Ectodermal cell (in vitro differentiated cells): ENCODE measurements at regions not wholly inside any gene's neighbourhood (a gene's known extent, or its start where the extent isn't known, plus 50 kb on each side); places are given as distances from the start of the nearest gene placed in this dataset.

ENCODE experiments used
- H3K27ac ChIP-seq: 2 replicates; pipeline ENCODE4 v1.7.0; 2013; ENCODE audit warnings: mild to moderate bottlenecking, low read depth, low read length; ENCODE audit not compliant: insufficient read depth, poor library complexity, severe bottlenecking
- H3K27me3 ChIP-seq: 2 replicates; pipeline ENCODE4 v1.7.0; 2013; ENCODE audit warnings: mild to moderate bottlenecking, low read length; ENCODE audit not compliant: insufficient read depth, control insufficient read depth, poor library complexity, severe bottlenecking
- H3K36me3 ChIP-seq: one replicate; pipeline ENCODE4 v1.7.0; 2013; ENCODE audit warnings: low read length; ENCODE audit not compliant: control insufficient read depth, insufficient read depth
- H3K4me1 ChIP-seq: one replicate; pipeline ENCODE4 v1.7.0; 2013; ENCODE audit warnings: low read length; ENCODE audit not compliant: control insufficient read depth, insufficient read depth
- H3K4me3 ChIP-seq: 2 replicates; pipeline ENCODE4 v1.7.0; 2013; ENCODE audit warnings: low read depth, low read length, control low read depth; ENCODE audit not compliant: insufficient read depth
- H3K9me3 ChIP-seq: 2 replicates; pipeline ENCODE4 v1.7.0; 2013; ENCODE audit warnings: mild to moderate bottlenecking, low read length, moderate library complexity; ENCODE audit not compliant: control insufficient read depth
- WGBS, 2 experiments: methylation state at CpG; one replicate each; pipeline ENCODE4 v1.1.7; 2013; ENCODE audit warnings: missing lambda C conversion rate in 2 of 2; 5-methylcytosine and 5-hydroxymethylcytosine counted together

DNA sequence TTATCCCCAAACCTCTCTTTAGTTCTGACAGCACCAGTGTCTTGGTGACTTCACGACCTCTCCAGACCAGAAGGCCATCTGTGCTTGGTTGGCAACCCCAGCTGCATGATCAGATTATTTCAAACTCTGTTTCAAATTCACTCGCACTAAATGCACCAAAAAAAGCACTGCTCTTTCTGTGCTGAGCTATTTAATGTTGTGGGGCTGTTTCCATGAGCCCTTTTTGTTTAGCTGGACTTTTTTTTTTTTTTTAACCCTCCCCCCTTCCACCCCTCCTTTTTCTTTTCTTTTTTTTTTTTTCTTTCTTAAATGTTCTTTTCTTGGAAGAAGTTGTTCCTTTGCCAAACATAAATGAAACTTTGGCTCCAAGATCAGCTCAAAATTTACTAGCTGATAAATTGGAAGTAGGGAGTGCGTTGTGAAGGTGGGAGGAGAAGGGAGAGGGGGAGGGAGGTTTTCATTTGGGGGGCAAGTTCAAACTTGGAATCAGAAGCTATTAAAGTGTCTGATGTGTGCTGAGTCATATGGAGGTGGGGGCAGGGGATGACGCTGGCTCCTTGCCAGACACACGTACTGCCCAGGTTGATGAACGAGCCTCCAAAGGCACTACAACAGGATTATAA lies 543.0 kb upstream of the TNP1 start:
- 81 to 86% methylated on average over 6 of the region's 6 CpGs for WGBS, 2 experiments
- Histone ChIP-seq H3K27me3 (no peaks in the 10 kb centered on the region), H3K9me3 (no peaks in the 10 kb centered on the region), H3K4me1 (no peaks in the 10 kb centered on the region), H3K27ac (no peak overlapping the region), H3K4me3 (no peak overlapping the region), H3K36me3 (no peaks in the 10 kb centered on the region)

- Histone ChIP-seq H3K4me3 (no peak overlapping the region), H3K27ac (no peak overlapping the region), H3K9me3 (no peaks in the 10 kb centered on the region), H3K36me3 (no peaks in the 10 kb centered on the region), H3K27me3 (no peaks in the 10 kb centered on the region), H3K4me1 (no peaks in the 10 kb centered on the region)
- 92 to 96% methylated on average over 1 to 2 of the region's 3 CpGs for WGBS, 2 experiments
These were observed 542.3 kb upstream of the TNP1 start for GRCh38 chr2:217402144-217402543.

- Histone ChIP-seq H3K4me3 (no peak overlapping the region), H3K4me1 (no peaks in the 10 kb centered on the region), H3K36me3 (no peaks in the 10 kb centered on the region), H3K27me3 (no peaks in the 10 kb centered on the region), H3K27ac (no peak overlapping the region), H3K9me3 (no peaks in the 10 kb centered on the region)
- 91 to 97% methylated on average over 4 of the region's 5 CpGs for WGBS, 2 experiments
These were observed 539.4 kb upstream of the TNP1 start for GRCh38 chr2:217399291-217399690.

DNA sequence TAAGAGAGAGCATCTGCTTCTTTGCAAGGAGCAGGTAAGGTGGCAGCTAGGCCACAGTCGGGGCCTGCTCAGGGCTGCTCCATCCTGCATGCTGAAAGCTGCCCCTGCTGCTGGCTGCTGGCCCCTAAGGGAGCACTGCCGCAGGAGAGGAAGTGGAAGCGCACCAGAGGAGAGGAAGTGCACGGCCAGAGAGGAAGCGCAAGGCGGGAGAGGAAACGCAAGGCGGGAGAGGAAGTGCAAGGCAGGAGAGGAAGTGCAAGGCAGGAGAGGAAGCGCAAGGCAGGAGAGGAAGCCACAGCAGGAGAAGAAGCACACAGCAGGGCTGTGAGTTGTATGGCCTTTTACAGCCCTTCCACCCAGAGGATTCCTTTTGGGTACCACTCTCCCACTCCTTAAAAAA lies 539.0 kb upstream of the TNP1 start:
- 90% methylated on average over 9 of the region's 9 CpGs for WGBS, 2 experiments
- H3K27ac ChIP-seq: no peak overlapping the region

DNA sequence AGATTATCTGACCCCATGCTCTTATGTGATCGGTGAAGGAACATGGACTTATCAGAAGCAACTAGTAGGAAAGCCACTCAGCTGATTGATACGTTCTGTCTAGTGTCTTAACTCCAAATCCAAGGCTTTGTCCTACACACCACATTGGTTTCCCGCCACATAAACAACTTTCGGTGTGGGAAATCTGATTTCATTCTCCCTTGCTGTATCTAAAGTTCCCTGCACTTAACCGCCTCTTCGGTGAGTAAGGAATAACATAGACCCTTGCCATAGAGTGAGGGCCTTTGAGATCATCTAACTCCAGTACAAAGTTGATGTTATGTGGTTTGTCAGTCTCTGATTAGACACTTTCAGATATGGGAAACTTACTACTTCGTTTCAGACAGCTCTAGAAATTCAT lies 538.2 kb upstream of the TNP1 start:
- H3K4me1 ChIP-seq: no peaks in the 10 kb centered on the region
- 94 to 98% methylated on average over 6 to 7 of the region's 7 CpGs for WGBS, 2 experiments
- no peaks in the 10 kb centered on the region for H3K27me3 ChIP-seq
- H3K27ac ChIP-seq: no peak overlapping the region
- no peak overlapping the region for H3K4me3 ChIP-seq
- H3K36me3 ChIP-seq: no peaks in the 10 kb centered on the region
- H3K9me3 ChIP-seq: no peaks in the 10 kb centered on the region

More for the DNA sequence above, 539.0 kb upstream of the TNP1 start:
- no peaks in the 10 kb centered on the region for H3K27me3 ChIP-seq
- H3K9me3 ChIP-seq: no peaks in the 10 kb centered on the region
- no peaks in the 10 kb centered on the region for H3K4me1 ChIP-seq
- no peak overlapping the region for H3K4me3 ChIP-seq
- no peaks in the 10 kb centered on the region for H3K36me3 ChIP-seq

GRCh38 chr2:217396586-217396985 lies 536.7 kb upstream of the TNP1 start:
- whole genome bisulfite sequencing, 2 experiments: 87 to 92% methylated on average over 2 of the region's 2 CpGs
- Histone ChIP-seq H3K4me1 (no peaks in the 10 kb centered on the region), H3K27ac (no peak overlapping the region), H3K36me3 (no peaks in the 10 kb centered on the region), H3K4me3 (no peak overlapping the region), H3K27me3 (no peaks in the 10 kb centered on the region), H3K9me3 (no peaks in the 10 kb centered on the region)

DNA sequence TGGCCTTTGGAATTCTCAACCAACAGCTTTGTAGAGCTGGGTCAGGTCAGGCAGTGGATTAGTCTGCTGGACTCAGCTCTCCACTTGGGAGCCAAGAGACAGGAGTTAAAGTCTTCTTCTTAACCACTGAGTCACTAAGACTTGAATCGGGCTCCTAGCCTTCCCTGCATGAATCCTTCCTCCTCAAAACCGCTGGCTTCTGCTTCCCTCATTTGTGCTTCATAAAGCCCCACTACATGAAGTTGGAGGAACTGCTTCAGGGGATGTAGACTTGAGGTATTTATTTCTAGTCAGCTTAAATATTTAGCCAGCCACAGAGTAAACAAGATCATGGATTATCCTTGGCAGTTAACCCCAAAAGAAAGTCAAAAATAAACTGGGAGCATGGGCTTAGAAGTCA lies 536.3 kb upstream of the TNP1 start:
- no peaks in the 10 kb centered on the region for H3K4me1 ChIP-seq
- peaks cover 3% of the 10 kb centered on the region for H3K9me3 ChIP-seq
- H3K4me3 ChIP-seq: no peak overlapping the region
- 96 to 100% methylated on average over 1 to 2 of the region's 2 CpGs for WGBS, 2 experiments
- H3K27me3 ChIP-seq: no peaks in the 10 kb centered on the region
- no peak overlapping the region for H3K27ac ChIP-seq
- no peaks in the 10 kb centered on the region for H3K36me3 ChIP-seq

GRCh38 chr2:217394510-217395351 lies 534.9 kb upstream of the TNP1 start:
- Histone ChIP-seq H3K27me3 (no peaks in the 10 kb centered on the region), H3K36me3 (no peaks in the 10 kb centered on the region), H3K27ac (no peak overlapping the region), H3K4me1 (no peaks in the 10 kb centered on the region), H3K9me3 (peaks cover 4% of the 10 kb centered on the region), H3K4me3 (no peak overlapping the region)
- WGBS, 2 experiments: 93 to 96% methylated on average over 4 to 7 of the region's 8 CpGs

GRCh38 chr2:217393585-217394032 lies 533.7 kb upstream of the TNP1 start:
- Histone ChIP-seq H3K9me3 (peaks cover 4% of the 10 kb centered on the region), H3K27me3 (no peaks in the 10 kb centered on the region), H3K27ac (no peak overlapping the region), H3K36me3 (no peaks in the 10 kb centered on the region), H3K4me3 (no peak overlapping the region), H3K4me1 (no peaks in the 10 kb centered on the region)
- WGBS, 2 experiments: 91 to 92% methylated on average over 4 of the region's 4 CpGs

- Histone ChIP-seq H3K36me3 (no peaks in the 10 kb centered on the region), H3K4me1 (no peaks in the 10 kb centered on the region), H3K4me3 (no peak overlapping the region), H3K27ac (no peak overlapping the region), H3K9me3 (peaks cover 4% of the 10 kb centered on the region), H3K27me3 (no peaks in the 10 kb centered on the region)
- WGBS, 2 experiments: 92 to 94% methylated on average over 5 of the region's 5 CpGs
These were observed 533.2 kb upstream of the TNP1 start for GRCh38 chr2:217392930-217393584.
